ENCODE measurements at regions not wholly inside any gene's neighbourhood (a gene's known extent, or its start where the extent isn't known, plus 50 kb on each side); places are given as distances from the start of the nearest gene placed in this dataset.
A peak's percentile ranks its signal among the peaks of the same experiment; 100 is the strongest.

GRCh38 chr7:106484562-106484961, 176.4 kb downstream of the CCDC71L start:
- DNase-seq (ENCODE audit: low spot score), result peak; percentile 31

- no peak for DNase-seq (ENCODE audit: low spot score)
These were observed 178.9 kb downstream of the CCDC71L start for GRCh38 chr7:106482091-106482490.

GRCh38 chr7:106480616-106481031, 180.3 kb downstream of the CCDC71L start:
- DNase-seq (ENCODE audit: low spot score), result no peak

GRCh38 chr7:106480161-106480579, 180.8 kb downstream of the CCDC71L start:
- no peak for DNase-seq (ENCODE audit: low spot score)

GRCh38 chr7:106476751-106477150, 184.2 kb downstream of the CCDC71L start:
- no peak for DNase-seq (ENCODE audit: low spot score)

- DNase-seq (ENCODE audit: low spot score), result no peak
These were observed 188.0 kb upstream of the NAMPT start for GRCh38 chr7:106472741-106473140.

GRCh38 chr7:106471686-106472440, 187.1 kb upstream of the NAMPT start:
- DNase-seq (ENCODE audit: low spot score), result no peak

- DNase-seq (ENCODE audit: low spot score), result no peak
These were observed 186.2 kb upstream of the NAMPT start for GRCh38 chr7:106471021-106471420.

GRCh38 chr7:106466867-106467266, 182.1 kb upstream of the NAMPT start:
- DNase-seq (ENCODE audit: low spot score), result no peak

- no peak for DNase-seq (ENCODE audit: low spot score)
These were observed 181.1 kb upstream of the NAMPT start for GRCh38 chr7:106465704-106466468.

GRCh38 chr7:106464651-106465050, 179.9 kb upstream of the NAMPT start:
- DNase-seq (ENCODE audit: low spot score), result no peak

GRCh38 chr7:106463851-106464611, 179.2 kb upstream of the NAMPT start:
- no peak for DNase-seq (ENCODE audit: low spot score)

- DNase-seq (ENCODE audit: low spot score), result no peak
These were observed 178.2 kb upstream of the NAMPT start for GRCh38 chr7:106462914-106463482.

GRCh38 chr7:106462365-106462859, 177.6 kb upstream of the NAMPT start:
- peak; percentile 45 for DNase-seq (ENCODE audit: low spot score)

- no peak for DNase-seq (ENCODE audit: low spot score)
These were observed 176.0 kb upstream of the NAMPT start for GRCh38 chr7:106460792-106461254.

- no peak for DNase-seq (ENCODE audit: low spot score)
These were observed 174.8 kb upstream of the NAMPT start for GRCh38 chr7:106459397-106460072.

- no peak for DNase-seq (ENCODE audit: low spot score)
These were observed 172.9 kb upstream of the NAMPT start for GRCh38 chr7:106457678-106458077.

GRCh38 chr7:106456329-106456728, 171.5 kb upstream of the NAMPT start:
- no peak for DNase-seq (ENCODE audit: low spot score)

- DNase-seq (ENCODE audit: low spot score), result no peak
These were observed 167.5 kb upstream of the NAMPT start for GRCh38 chr7:106452031-106452851.

GRCh38 chr7:106451171-106451570, 166.4 kb upstream of the NAMPT start:
- no peak for DNase-seq (ENCODE audit: low spot score)

All from AG20443 (cell line).